ENCODE measurements at regions not wholly inside any gene's neighbourhood (a gene's known extent, or its start where the extent isn't known, plus 50 kb on each side); places are given as distances from the start of the nearest gene placed in this dataset.

- no peak overlapping the region for H3K4me3 ChIP-seq (replicated peaks in 1 of 2; ENCODE audit: low read depth in 1 of 2, low read length in 2 of 2)
- no peak overlapping the region for H3K4me2 ChIP-seq (ENCODE audit: low read length)
- H3K27me3 ChIP-seq (ENCODE audit: insufficient read depth, low read length): peaks cover 10% of the 10 kb centered on the region
- no TSS peak for BruUV-seq (replicated peaks)
- ChIA-PET POLR2A (no interaction called here), CTCF (no interaction called here), RAD21 (ENCODE audit: low non-redundant PET in 1 of 2, low total read pairs in 2 of 2, uncharacterized antibody in 2 of 2, unreplicated experiment in 2 of 2) (no interaction called here)
- H3K9me2 ChIP-seq (ENCODE audit: insufficient read depth): no peaks in the 10 kb centered on the region
- no peak for ATAC-seq
- DNase-seq (ENCODE audit: low read depth, low spot score): no peak
- no peaks in the 10 kb centered on the region for H3K4me1 ChIP-seq (ENCODE audit: control insufficient read depth in 1 of 2, insufficient read depth in 2 of 2, low read length in 2 of 2)
- intact Hi-C loops (cut with micrococcal nuclease): no loop called here
- no peak overlapping the region for H3K27ac ChIP-seq (ENCODE audit: low read depth, low read length)
- no peaks in the 10 kb centered on the region for H3K9me3 ChIP-seq (ENCODE audit: control insufficient read depth in 1 of 2, insufficient read depth in 1 of 2, low read depth in 1 of 2, low read length in 2 of 2)
- H4K20me1 ChIP-seq (ENCODE audit: insufficient read depth): no peaks in the 10 kb centered on the region
- no peak overlapping the region for H2AFZ ChIP-seq (ENCODE audit: low read depth, low read length, poor library complexity, severe bottlenecking)
- H3K9ac ChIP-seq (ENCODE audit: low read length): no peak overlapping the region
- H3K79me2 ChIP-seq (ENCODE audit: insufficient read depth, low read length): no peaks in the 10 kb centered on the region
- no peak for TF ChIP-seq TCF7L2 (IDR thresholded peaks at IDR 0.05; ENCODE audit: borderline replicate concordance, extremely low read depth, insufficient read depth, insufficient read length)
- no peak for TF ChIP-seq ELF1 (IDR thresholded peaks at IDR 0.05; ENCODE audit: borderline replicate concordance, low read depth)
- no peak for TF ChIP-seq ATF3 (IDR thresholded peaks at IDR 0.05)
- no peak for TF ChIP-seq YY1 (IDR thresholded peaks at IDR 0.05; ENCODE audit: extremely low read depth, insufficient replicate concordance, low read depth, low read length)
- no peak for TF ChIP-seq CTCF (IDR thresholded peaks at IDR 0.05 in 2 of 3, conservative IDR thresholded peaks at IDR 0.05 in 1 of 3; ENCODE audit: borderline replicate concordance in 1 of 3, insufficient read depth in 1 of 3, low read depth in 2 of 3, low read length in 2 of 3)
- TF ChIP-seq ZFX (IDR thresholded peaks at IDR 0.05): no peak
- TF ChIP-seq SIN3A (IDR thresholded peaks at IDR 0.05; ENCODE audit: low read depth): no peak
- TF ChIP-seq POLR2A (IDR thresholded peaks at IDR 0.05; ENCODE audit: borderline replicate concordance, extremely low read depth, insufficient read depth, insufficient read length): no peak
- no peak for TF ChIP-seq EZH2phosphoT487 (IDR thresholded peaks at IDR 0.05; ENCODE audit: borderline replicate concordance)
- TF ChIP-seq FOSL1 (IDR thresholded peaks at IDR 0.05; ENCODE audit: low read depth): no peak
- TF ChIP-seq CEBPB (IDR thresholded peaks at IDR 0.05; ENCODE audit: low read depth): no peak
- TF ChIP-seq ZNF274 (IDR thresholded peaks at IDR 0.05; ENCODE audit: low read depth, low read length): no peak
- no peak for TF ChIP-seq JUND (IDR thresholded peaks at IDR 0.05)
- TF ChIP-seq REST (IDR thresholded peaks at IDR 0.05; ENCODE audit: low read depth): no peak
- TF ChIP-seq, protein P1, sequence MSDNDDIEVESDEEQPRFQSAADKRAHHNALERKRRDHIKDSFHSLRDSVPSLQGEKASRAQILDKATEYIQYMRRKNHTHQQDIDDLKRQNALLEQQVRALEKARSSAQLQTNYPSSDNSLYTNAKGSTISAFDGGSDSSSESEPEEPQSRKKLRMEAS (IDR thresholded peaks at IDR 0.05): no peak
- no peak for TF ChIP-seq POLR2AphosphoS5 (IDR thresholded peaks at IDR 0.05; ENCODE audit: low read depth, low read length)
- no peak for TF ChIP-seq RAD21 (IDR thresholded peaks at IDR 0.05; ENCODE audit: low read depth)
- H3K36me3 ChIP-seq (ENCODE audit: control insufficient read depth in 1 of 2, insufficient read depth in 2 of 2, low read length in 2 of 2): no peaks in the 10 kb centered on the region
These were observed 353.3 kb upstream of the ZMIZ1 start for GRCh38 chr10:78715435-78715834.

All from HCT116 (cell line).